Right lobe of liver (tissue), 6 donors: ENCODE measurements at regions not wholly inside any gene's neighbourhood (a gene's known extent, or its start where the extent isn't known, plus 50 kb on each side); places are given as distances from the start of the nearest gene placed in this dataset.

Experiments used
- ATAC-seq, 4 donors: fragments of 200-7000 bp; cut with Tn5 transposase; one replicate each; pipeline ENCODE4 v1.9.1; 2020; ENCODE audit warnings: mild to moderate bottlenecking in 4 of 4, moderate library complexity in 4 of 4
- DNase-seq, 3 donors: peaks; one replicate each; pipeline ENCODE4 v3.0.0-alpha.2; 2020
- H3K27ac ChIP-seq, 3 donors: fragments of 200-600 bp; one replicate each; pipeline ENCODE4 v1.8.0; 2022
- H3K27me3 ChIP-seq, 2 donors: fragments of 200-600 bp; one replicate each; pipeline ENCODE4 v1.8.0; 2022
- H3K36me3 ChIP-seq, 4 donors: fragments of 200-600 bp; sonication (generic) in 1 of 4; one replicate each; pipeline versions ENCODE4 v1.5.1 to v1.8.0; 2017 to 2022; ENCODE audit warnings: control low read depth in 1 of 4
- H3K4me1 ChIP-seq, 4 donors: fragments of 200-600 bp; sonication (generic) in 1 of 4; one replicate each; pipeline versions ENCODE4 v1.5.1 to v1.8.0; 2017 to 2022; ENCODE audit warnings: control low read depth in 1 of 4
- H3K4me3 ChIP-seq, 3 donors: fragments of 200-600 bp; one replicate each; pipeline ENCODE4 v1.8.0; 2022
- H3K9me3 ChIP-seq, 4 donors: fragments of 200-600 bp; sonication (generic) in 1 of 4; one replicate each; pipeline versions ENCODE4 v1.5.1 to v1.8.0; 2017 to 2022; ENCODE audit warnings: control low read depth in 1 of 4
- CTCF ChIP-seq, 4 donors: fragments of 200-600 bp in 3 of 4; fragments of 450-650 bp in 1 of 4; IDR thresholded peaks; one replicate each; pipeline versions ENCODE4 v1.5.1 to v1.8.0; 2016 to 2022; ENCODE audit warnings: antibody characterized with exemption in 4 of 4, mild to moderate bottlenecking in 2 of 4
- POLR2A ChIP-seq: fragments of 450-650 bp; IDR thresholded peaks from one replicate; pipeline ENCODE4 v1.6.1; 2017; ENCODE audit warnings: antibody characterized with exemption, mild to moderate bottlenecking
- WGBS: methylation state at CpG from one replicate; pipeline ENCODE4 v1.1.6; 2018; ENCODE audit warnings: low coverage, low lambda C conversion rate; ENCODE audit not compliant: insufficient coverage; ENCODE audit errors: missing lambda C conversion rate; 5-methylcytosine and 5-hydroxymethylcytosine counted together
- intact Hi-C, 2 donors: fragments of 100-400 bp; cut with DNase I; formaldehyde crosslinking; loops; one replicate each; pipeline versions ENCODE4 v1.11.2 to v1.14.1; 2022
- donor health status: DM: no; HTN: yes; CAD: no.
- donor health status: DM: no; HTN: no; CAD: no.
- donor health status: DM: no; HTN: no; CAD: no.
- donor health status: DM: no; HTN: yes; CAD: no.
- donor health status: DM: no; HTN: yes; CAD: no.

GRCh38 chr14:24692382-24693352 lies 58.7 kb upstream of the GZMB start:
- DNase-seq (no peak), ATAC-seq (peak in 3 of 4 donors; percentile 37 to 45 (median 41))
- no peaks in the 10 kb centered on the region for H3K9me3 ChIP-seq
- TF ChIP-seq POLR2A = no peak
- TF ChIP-seq CTCF (IDR thresholded peaks at IDR 0.05) = no peak
- no peaks in the 10 kb centered on the region for H3K36me3 ChIP-seq
- H3K27me3 ChIP-seq = no peaks in the 10 kb centered on the region
- no peak overlapping the region for H3K4me3 ChIP-seq
- H3K27ac ChIP-seq = no peak overlapping the region
- no peaks in the 10 kb centered on the region for H3K4me1 ChIP-seq
- intact Hi-C loops = no loop called here
- 46% methylated on average over 7 of the region's 11 CpGs for WGBS

- Histone ChIP-seq H3K27me3 (no peaks in the 10 kb centered on the region), H3K4me3 (no peak overlapping the region), H3K9me3 (no peaks in the 10 kb centered on the region), H3K4me1 (no peaks in the 10 kb centered on the region), H3K36me3 (no peaks in the 10 kb centered on the region), H3K27ac (no peak overlapping the region)
- intact Hi-C loops = no loop called here
- TF ChIP-seq CTCF (IDR thresholded peaks at IDR 0.05) (no peak), POLR2A (no peak)
- 31% methylated on average over 4 of the region's 4 CpGs for WGBS
- ATAC-seq (no peak), DNase-seq (no peak)
Observed at GRCh38 chr14:24690492-24690891, 56.5 kb upstream of the GZMB start.

DNA sequence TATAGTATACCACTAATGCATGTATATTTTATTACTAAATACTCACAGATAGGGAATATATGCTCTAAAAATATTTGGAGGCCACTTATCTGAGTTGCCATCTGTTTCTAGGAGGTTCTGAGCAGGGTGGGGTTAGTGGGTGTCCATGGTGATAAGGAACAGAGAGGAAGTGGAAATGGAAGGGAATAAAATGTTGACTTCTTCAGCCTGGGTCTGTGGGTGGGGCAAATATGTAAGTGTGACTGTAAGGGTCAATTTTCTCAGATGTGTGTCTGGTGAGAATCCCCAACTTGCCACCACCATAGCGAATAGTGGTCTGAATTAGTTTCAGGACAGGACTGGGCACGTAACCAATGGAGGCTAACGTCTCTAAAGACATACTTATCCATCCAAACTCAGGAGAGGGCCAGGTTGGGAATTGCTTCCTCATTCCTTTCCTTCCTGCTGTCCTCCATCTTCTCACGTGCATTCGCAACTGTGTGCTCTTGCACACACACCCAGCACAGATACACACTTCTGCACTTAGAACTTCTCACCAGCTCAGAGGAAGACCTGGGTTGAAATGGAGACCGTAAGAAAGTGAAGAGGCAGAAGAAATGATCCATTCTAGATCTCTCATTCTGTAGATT lies 54.2 kb upstream of the GZMB start:
- H3K27me3 ChIP-seq = no peaks in the 10 kb centered on the region
- intact Hi-C loops = no loop called here
- H3K4me1 ChIP-seq = no peaks in the 10 kb centered on the region
- no peak for DNase-seq
- no peak for TF ChIP-seq POLR2A
- TF ChIP-seq CTCF (IDR thresholded peaks at IDR 0.05) = no peak
- 35% methylated on average over 5 of the region's 6 CpGs for WGBS
- H3K9me3 ChIP-seq = no peaks in the 10 kb centered on the region
- H3K36me3 ChIP-seq = no peaks in the 10 kb centered on the region
- no peak overlapping the region for H3K4me3 ChIP-seq
- no peak for ATAC-seq
- H3K27ac ChIP-seq = no peak overlapping the region
